HG03439 (cell line): ENCODE measurements at regions not wholly inside any gene's neighbourhood (a gene's known extent, or its start where the extent isn't known, plus 50 kb on each side); places are given as distances from the start of the nearest gene placed in this dataset.

Source experiments
- ATAC-seq: cut with Tn5 transposase; IDR thresholded peaks from one replicate; pipeline ENCODE4 v1.9.1; 2021; ENCODE audit warnings: mild to moderate bottlenecking, moderate library complexity; ENCODE audit not compliant: unreplicated experiment

DNA sequence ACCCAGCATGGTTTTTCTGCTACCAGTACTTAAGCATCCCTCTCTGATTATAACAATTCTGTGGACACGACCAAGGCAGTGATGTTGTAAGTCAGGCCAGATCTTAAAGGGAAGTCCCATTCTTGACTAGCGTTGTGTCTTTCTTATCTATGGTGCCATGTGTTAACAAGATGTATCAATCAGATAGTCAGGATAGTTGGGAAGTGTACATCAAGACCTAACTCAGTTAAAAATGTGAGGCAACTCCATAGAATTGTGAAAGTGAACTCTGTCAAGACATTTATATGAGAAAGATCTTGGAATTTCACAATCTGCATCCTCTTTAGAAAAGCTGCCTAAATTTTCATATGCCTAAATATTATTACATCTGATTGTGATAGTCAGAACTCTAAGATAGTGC lies 341.7 kb upstream of the SEMA3D start:
- ATAC-seq = no peak

DNA sequence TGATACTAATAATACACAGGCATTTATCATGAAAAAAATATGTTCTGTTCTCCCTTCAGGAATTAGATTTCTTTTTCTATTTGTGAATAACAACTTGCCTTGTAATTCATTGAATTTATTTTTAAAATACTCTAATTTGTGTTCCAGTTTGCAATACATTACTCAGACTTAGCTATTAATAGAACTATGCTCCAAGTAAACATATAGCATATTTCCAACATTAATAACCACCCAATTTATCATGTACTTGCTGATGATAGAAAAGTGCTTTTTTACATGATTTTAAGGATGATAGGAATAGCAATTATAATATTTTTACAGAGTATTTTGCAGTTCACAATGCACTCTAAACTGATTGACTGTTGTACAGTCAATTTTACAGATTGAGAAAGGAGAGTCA lies 338.8 kb upstream of the SEMA3D start:
- ATAC-seq = no peak

DNA sequence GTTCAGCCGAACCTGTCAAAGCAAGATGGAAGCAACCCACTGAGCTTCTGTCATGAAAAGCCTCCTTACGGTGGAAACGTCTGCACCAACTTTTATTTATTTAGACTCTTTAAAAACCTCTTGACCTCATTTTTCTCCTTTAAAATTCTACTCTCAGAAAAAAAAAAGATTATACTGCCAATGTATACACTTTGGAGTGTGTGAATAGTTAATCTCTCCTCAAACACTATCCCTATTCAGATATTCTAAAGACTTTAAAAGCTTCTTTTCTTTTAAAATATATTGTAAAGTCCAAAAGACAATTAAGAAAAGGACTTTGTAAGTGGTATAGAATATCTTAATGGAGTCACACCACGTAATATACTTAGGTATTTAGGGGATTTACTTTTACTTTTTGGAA lies 335.2 kb upstream of the SEMA3D start:
- ATAC-seq = no peak

DNA sequence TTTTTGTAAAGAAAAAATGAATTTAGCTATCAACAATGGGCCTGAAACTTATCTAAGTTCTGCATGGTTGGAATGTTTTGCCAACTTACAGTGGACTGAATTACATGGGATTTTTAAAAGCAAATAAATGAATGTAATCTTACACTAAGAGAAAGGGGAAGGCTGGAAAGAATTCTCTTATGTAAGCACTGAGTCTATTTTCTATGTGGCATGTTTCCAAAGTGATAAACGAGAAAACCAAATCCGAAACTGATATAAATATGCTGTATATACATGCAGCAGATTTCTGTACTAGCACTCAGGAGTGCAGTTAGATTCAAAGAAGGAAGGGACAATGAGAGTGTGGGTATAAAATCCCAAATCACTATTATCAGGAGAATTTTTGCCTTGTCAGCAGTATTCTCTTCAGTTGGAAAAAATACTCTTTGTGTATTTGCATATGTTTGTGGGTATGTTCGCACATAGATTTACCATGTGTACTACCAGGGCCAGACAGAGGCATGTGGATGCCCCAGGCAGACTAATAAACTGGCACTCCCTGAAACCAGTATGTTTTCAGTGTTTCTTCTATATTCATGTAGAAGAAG lies 334.3 kb upstream of the SEMA3D start:
- no peak for ATAC-seq

DNA sequence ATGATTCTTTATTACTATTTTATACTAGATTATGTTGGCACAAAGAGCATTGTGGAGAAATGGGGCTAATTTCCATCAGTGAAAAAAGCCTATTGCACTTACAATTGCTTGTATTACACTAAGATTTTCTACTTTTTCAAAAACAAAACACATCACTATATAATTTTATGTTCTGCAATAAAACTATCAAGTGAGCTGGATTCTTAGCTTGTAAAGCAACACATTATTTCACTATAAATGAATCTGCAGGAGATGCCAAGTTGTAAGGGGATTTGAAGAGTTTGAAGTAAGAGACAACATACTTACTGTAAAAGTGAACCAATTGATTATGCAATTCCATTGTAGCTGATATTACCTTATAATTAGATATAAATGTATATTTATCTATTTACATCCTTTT lies 333.3 kb upstream of the SEMA3D start:
- no peak for ATAC-seq

DNA sequence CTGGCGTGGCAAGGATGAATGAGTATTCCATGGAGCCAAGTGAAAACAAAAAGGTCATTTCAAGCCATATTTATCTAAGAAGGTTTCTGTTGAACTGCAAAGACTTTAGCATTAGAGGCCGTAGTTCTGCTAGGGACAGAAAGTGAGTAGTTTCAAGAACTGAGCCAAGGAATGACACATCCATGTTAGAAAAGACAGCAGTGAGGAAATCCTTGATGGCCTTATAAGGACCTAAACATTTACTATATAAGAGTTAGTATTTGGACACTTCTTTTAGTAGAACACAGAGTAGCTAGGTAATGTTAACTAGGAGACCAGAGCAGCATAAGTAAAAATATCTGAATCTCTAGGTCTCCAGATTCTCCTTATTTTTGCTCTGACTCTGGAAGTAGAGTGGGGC lies 329.8 kb upstream of the SEMA3D start:
- ATAC-seq = no peak

DNA sequence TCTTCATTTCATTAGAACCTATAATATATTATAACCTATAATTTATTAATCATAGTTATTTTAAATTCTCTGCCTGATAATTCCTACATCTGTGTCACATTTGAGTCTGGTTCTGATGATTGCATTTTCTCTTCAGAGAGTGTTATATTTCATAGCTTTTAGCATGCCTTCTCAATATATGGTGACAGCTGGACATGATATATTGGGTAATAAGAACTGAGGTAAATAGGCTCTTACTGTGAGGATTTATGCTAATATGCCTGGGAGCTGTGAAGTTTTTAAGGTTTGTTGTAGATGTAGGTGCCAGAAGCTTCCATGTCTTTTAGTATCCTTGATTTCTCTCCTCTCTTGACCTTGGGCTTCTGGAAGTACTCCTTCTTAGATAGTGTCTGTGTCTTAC lies 325.9 kb upstream of the SEMA3D start:
- no peak for ATAC-seq

DNA sequence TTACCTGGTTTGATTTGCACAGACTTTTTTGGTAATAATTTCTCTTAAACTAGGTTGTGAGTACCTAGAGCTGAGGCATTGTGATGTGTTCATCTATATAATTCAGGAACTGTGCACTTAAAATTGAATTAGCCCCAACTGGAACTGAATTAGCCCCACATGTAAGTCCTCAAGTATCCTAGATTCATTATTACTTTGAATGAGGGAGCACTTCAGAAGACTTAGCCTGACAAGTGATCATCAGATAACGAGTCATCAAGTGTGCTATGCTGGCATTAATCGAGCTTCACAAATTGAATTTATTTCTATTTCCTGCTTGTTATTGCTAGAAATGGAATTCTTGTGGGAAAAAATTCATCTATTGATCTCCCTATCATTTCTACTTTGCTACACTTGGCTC lies 323.4 kb upstream of the SEMA3D start:
- ATAC-seq = no peak

DNA sequence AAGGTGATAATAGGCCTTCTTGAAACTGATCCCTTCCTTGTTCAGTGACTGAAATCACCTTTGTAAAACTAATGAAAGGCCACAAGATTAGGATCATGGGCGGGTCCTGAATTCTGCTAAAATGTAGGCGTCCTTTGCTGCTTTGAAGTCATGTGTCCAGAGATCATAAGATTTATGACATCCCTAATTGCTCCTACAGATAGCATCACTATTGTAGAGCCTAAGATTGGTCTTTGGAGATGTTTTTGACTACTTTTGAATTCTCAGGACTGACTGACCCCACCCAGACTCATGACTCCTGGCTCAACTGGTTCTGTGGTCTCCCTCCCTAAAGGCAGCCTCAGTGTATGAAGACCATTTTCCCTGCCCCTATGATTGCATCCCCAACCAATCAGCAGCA lies 322.6 kb upstream of the SEMA3D start:
- no peak for ATAC-seq

DNA sequence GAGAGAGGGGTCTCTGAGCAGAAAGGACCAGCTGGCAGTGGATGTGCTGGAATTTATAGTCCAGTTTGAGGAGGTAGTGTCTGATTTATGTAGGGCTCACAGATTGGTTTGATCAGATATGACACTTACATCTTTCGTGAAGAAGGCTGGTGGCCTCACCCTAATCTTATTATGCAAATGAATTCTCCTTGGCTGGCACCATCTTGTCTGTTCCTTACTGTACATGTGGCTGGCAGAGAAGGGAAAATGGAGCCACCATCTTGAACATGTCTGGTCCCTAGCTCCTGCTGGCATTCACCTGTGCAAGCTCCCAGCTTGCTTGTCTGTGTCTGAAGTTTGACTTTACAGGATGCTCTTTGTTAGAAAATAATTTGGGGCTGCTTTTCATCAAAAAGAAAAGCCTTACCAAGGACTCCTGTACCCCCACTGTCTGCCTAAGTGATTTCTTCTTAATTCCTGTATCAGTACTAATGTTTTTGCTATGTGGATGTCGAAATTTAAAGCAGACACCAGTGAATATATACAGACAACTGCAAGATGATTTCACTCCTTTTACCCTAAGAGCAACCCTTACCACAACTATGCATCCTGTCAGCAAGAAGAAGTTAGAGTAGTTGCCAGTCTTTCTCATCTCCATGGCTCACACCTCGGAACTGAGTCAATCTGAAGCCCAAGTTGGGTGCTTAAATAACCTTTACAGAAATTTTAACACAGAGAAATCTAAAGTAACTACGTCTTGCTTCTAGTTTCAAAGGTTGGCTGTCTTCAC lies 322.0 kb upstream of the SEMA3D start:
- no peak for ATAC-seq

DNA sequence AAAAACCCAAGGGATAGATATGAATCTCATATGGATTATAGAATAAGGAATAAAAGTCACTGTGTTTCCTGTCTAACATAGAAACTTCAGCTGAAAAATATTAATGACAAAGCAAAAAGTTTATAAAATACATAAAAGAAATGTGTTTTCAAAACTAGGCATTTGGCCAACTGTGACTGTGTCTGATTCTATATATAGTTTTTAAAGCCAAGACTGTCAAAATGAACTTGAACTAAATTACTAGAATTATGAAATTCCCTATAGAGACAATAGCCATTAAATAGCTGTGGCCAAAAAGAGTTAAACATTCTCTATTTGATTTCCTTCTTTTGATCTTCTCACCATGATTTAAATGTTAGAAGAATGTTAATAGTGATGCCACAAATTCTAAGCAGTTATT lies 311.2 kb upstream of the SEMA3D start:
- ATAC-seq = no peak

DNA sequence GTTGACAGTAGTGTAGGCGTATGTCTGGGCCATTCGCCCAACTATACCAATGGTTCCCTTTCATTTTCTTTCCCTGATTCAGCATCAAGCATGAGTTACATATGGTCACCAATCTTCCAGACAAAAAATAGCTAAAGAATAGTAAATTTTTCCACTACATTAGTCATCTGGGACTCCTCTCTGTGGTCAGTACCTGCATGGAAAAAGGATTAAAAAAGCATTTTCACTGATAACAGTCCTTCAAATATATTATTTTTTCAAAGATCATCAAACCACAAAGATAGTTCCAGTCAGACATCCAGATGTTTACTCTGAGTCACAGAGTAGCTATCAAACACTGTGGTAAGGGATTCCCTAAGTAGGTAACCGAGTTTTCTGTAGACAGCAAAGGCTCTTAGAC lies 302.6 kb upstream of the SEMA3D start:
- no peak for ATAC-seq

DNA sequence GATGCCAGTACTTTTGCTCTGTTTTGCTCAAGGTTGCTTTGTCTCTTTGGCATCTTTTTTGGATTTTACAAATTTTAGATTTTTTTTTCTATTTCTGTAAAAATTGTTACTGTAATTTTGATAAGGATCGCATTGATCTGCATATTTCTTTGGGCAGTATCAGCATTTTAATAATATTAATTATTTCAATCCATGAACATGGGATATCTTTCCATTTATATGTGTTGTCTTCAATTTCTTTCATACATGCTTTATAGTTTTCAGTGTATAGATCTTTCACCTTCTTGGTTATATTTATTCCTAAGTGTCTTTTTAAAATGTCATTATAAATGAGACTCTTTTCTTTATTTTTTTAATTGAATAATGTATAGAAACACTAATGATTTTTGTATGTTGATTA lies 301.6 kb upstream of the SEMA3D start:
- no peak for ATAC-seq

DNA sequence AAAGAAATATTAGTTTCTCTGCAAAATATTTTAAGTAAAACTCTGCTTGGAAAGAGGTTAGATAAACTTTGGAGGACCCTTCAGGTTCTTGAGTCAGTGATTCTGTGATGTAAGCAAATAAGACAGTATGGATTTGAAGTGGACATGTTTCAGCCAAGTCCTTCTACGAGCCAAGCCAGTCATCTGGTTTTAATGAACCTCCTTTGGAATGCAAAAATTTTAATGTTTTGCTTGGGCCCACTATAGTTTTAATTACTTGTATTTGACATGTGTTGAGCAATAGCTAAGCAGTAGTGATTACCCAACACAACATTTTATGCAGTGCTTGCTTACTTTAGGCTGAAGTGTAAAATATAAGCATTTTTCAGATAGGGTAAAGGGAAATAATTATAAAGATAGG lies 296.3 kb upstream of the SEMA3D start:
- no peak for ATAC-seq

DNA sequence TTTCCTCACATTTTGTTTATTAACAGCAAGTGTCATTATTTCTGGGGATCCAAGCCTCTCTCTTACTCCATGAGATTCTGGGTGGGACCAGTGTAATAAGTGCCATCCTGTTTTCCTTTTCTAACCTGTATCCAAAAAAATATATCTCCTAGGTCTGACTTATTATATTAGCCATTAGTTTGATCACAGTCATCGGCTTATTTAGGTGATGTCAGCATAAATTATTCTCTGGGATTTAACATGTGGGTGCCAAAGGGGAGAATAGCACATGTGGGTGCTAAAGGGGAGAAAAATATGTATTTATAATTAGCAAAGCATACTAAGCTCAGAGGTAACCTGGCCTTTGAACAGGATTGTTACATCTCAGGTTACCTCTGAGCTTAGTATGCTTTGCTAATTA lies 293.8 kb upstream of the SEMA3D start:
- no peak for ATAC-seq

DNA sequence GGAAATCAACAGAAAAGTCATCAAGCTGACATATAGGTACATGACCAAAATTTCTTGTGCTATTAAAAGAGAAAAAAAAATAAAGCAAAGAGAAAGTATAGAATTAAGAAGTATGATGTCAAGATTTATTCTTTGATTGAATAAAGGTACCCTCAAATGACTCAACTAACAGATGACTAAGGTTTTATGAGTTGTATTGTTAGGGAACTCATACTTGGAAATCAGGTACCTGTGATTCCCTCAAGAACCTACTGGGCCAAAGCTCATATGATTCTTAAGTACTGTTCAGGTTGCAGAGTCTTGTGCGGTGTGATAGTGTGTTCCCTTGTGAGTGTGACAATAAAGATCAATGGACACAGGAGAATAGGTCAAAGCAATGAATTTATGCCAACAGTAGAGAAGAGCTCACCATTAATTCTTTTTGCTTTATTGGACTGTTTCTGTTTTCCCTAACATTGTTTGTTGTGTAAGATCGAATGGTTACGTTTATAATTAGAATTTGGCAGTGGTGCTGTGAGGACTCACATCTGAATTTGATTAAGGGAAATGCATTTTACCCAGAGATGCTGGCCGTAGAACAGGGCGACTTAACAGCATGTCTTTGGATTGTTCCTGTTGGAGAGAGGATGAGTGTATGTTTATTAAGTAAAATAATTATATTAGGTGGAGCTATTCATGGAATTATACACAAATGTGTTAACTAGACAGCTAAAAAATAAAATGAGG lies 293.2 kb upstream of the SEMA3D start:
- no peak for ATAC-seq

DNA sequence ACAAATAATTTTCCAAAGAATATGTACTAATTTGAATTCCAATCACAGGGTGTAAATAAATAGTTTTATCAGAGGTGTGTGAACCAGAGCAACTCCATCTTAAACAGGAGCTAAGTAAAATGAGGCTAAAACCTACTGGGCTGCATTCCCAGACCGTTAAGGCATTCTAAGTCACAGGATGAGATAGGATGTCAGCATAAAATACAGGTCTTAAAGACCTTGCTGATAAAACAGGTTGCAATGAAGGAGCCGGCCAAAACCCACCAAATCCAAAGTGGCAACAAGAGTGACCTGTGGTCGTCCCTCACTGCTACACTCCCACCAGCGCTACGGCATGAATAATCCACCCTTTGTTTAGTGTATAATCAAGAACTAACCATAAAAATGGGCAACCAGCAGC lies 291.7 kb upstream of the SEMA3D start:
- ATAC-seq = no peak

DNA sequence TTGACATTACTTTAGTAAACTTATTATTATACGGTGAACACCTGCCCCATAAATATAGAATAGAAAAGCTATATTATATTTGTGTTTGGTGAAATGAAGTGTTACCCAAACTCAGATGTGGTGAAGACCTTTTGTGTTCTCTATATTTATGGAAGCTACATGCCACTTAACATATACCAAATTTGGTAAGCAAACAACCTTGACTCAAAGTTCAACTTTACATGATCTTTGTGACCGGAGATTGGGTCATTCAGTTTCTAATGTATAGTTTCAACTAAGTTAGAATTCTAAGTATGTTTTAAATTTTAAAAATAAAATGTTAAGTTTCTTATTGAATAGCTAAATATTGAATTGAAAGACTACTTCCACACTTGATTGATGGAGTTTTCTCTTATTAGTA lies 288.6 kb upstream of the SEMA3D start:
- ATAC-seq = no peak

DNA sequence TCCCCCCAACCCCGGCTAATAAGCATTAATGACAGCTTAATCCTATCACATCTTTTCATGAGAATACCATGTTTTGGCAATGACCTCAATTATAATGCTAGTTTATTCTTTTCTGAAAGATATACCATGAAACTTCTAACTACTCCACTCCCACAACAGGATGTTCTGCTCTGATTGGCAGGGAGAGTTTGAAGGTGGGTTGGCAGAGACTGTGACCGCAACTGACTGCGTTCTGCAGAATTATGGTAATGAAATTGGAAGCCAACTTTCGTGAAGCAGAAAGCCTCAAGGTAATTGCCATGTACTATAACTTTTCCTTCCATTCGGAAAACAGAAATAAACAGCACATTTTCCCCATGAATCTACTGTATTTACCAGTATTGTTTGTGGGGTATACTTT lies 288.2 kb upstream of the SEMA3D start:
- no peak for ATAC-seq

DNA sequence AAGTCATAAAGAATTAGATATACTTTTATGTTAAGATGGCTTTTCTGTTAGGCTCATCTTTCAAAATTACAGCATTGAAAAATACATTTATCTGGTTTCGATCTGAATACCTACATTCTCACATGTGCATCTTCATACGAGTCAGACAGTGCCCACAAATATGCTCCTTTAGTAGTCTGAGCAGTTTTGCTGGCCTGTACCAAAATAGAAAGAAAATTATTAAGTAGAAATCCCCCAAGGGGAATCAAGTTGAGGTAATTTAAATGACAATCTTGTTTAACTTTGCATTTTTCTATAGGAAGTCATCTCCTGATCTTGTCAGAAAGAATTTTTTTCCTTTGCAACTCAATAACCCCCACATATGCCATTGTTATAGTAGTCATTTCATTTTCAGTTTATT lies 287.4 kb upstream of the SEMA3D start:
- peak; percentile 90 for ATAC-seq

DNA sequence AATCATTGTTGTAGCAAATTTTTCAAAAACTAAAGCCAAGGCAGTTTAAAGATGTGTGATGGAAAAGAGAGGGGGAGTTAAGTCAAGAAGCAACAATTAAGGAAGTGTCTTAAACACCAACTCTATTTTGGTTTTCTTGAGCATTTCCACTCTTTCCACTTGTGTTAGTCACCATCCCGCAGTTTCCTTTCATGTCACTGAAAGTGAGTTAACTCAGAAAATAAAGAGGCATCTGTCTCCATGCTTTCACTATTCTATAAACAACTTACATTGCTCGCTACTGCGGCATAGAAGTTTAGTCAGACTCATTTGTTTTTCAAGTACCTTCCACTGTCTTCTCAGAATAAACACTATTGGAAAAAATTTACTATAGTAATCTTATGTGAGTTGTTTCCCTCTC lies 284.9 kb upstream of the SEMA3D start:
- peak; percentile 35 for ATAC-seq

DNA sequence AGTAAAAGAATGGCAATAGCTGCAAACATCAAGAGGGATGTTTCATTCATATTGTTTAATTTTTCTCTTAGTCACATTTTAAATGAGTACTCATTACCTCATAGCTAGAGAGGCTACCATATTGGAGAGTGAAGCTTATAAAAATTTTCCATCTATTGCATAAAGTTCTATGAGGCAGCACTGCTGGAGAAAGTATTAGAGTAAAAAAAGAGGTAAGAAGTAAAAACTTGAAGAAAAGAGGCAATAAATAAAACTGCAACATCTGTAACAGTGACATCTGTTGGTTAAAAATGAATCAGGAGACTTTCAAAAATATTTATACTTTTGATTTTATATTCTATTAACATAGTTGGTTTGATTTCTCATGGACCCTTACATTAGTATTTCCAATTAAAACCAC lies 284.5 kb upstream of the SEMA3D start:
- no peak for ATAC-seq
